ENCODE measurements at regions not wholly inside any gene's neighbourhood (a gene's known extent, or its start where the extent isn't known, plus 50 kb on each side); places are given as distances from the start of the nearest gene placed in this dataset.

DNA sequence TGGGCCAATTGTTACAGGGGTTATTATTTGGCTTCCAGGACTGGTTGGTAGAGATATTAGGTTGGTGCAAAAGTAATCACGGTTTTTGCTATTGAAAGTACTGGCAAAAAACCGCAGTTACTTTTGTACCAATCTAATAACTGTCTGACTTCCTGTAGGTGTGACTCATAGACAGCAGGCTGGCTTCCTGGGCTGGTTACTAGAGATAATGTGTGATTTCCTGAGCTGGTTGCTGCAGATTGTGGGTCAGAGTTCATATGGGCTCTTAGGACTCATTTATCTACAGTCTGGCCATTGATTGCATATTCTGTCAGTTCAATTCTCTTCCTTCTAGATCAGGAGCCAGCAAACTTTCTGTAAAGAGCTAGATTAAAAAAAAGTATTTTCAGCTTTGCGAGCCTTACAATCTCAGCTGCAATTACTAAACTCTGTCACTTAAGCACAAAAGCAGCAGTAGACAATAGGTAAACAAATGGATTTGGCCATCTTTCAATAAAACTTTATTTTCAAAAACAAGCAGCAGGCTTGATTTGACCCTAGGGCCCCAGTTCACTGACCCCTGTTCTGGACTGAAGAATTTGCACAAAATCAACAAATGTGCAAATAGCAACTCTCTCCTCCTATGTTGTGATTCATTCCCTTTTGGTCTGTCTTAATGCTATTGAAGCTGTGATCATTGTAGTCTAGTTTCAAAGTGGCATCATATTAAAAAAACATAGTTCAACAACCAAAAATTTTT, 50.8 kb upstream of the BOD1L1 start:
- Histone ChIP-seq H4K20me1 (ENCODE audit: control insufficient read depth, insufficient read depth, low read depth, low read length) (no peaks in the 10 kb centered on the region), H3F3A (ENCODE audit: control insufficient read depth, insufficient read depth) (no peaks in the 10 kb centered on the region), H3K79me2 (ENCODE audit: control insufficient read depth, low read length) (no peaks in the 10 kb centered on the region), H3K4me1 (ENCODE audit: control insufficient read depth, low read length) (no peaks in the 10 kb centered on the region), H3K9me3 (ENCODE audit: control insufficient read depth, insufficient read depth, low read length) (no peaks in the 10 kb centered on the region), H3K27ac (ENCODE audit: low read depth, low read length) (no peak overlapping the region), H3K4me2 (ENCODE audit: low read length) (no peak overlapping the region), H3K36me3 (ENCODE audit: control insufficient read depth, low read length) (no peaks in the 10 kb centered on the region), H3K27me3 (ENCODE audit: control insufficient read depth, low read length) (no peaks in the 10 kb centered on the region), H3K9me2 (replicated peaks; ENCODE audit: control insufficient read depth, low read length) (no peaks in the 10 kb centered on the region), H3K4me3 (ENCODE audit: low read length) (no peak overlapping the region)
- TF ChIP-seq, protein P1, sequence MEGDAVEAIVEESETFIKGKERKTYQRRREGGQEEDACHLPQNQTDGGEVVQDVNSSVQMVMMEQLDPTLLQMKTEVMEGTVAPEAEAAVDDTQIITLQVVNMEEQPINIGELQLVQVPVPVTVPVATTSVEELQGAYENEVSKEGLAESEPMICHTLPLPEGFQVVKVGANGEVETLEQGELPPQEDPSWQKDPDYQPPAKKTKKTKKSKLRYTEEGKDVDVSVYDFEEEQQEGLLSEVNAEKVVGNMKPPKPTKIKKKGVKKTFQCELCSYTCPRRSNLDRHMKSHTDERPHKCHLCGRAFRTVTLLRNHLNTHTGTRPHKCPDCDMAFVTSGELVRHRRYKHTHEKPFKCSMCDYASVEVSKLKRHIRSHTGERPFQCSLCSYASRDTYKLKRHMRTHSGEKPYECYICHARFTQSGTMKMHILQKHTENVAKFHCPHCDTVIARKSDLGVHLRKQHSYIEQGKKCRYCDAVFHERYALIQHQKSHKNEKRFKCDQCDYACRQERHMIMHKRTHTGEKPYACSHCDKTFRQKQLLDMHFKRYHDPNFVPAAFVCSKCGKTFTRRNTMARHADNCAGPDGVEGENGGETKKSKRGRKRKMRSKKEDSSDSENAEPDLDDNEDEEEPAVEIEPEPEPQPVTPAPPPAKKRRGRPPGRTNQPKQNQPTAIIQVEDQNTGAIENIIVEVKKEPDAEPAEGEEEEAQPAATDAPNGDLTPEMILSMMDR (IDR thresholded peaks at IDR 0.05; ENCODE audit: low read depth, low read length, poor library complexity, severe bottlenecking) = no peak
- no peak for TF ChIP-seq EZH2phosphoT487 (IDR thresholded peaks at IDR 0.05; ENCODE audit: borderline replicate concordance, low read length)

DNA sequence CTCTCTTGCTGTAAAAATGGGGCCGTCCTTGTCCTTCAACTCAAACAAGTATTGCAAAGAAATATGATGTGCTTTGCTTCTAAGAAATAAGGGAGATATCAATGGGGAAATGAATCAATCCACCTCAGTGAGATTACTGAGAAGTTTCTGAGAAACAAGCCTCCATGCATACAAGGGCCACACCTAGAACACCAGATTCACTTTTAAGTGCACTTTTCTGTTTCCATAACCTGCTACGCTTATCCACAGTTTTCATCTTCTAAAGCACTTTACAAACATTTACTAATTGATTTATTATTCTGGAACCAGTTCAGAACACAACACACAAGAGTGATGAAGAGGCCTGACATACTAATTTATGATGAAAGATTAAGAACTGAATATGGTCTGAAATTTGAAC, 54.0 kb upstream of the BOD1L1 start:
- no peaks in the 10 kb centered on the region for H3K36me3 ChIP-seq (ENCODE audit: control insufficient read depth, low read length)
- no peak overlapping the region for H3K4me3 ChIP-seq (ENCODE audit: low read length)
- H3K9me3 ChIP-seq (ENCODE audit: control insufficient read depth, insufficient read depth, low read length) = no peaks in the 10 kb centered on the region
- no peaks in the 10 kb centered on the region for H3K79me2 ChIP-seq (ENCODE audit: control insufficient read depth, low read length)
- TF ChIP-seq EZH2phosphoT487 (IDR thresholded peaks at IDR 0.05; ENCODE audit: borderline replicate concordance, low read length) = no peak
- TF ChIP-seq, protein P1 (IDR thresholded peaks at IDR 0.05; ENCODE audit: low read depth, low read length, poor library complexity, severe bottlenecking) = no peak
- H3K9me2 ChIP-seq (replicated peaks; ENCODE audit: control insufficient read depth, low read length) = no peaks in the 10 kb centered on the region
- no peaks in the 10 kb centered on the region for H3F3A ChIP-seq (ENCODE audit: control insufficient read depth, insufficient read depth)
- H3K4me2 ChIP-seq (ENCODE audit: low read length) = no peak overlapping the region
- no peaks in the 10 kb centered on the region for H4K20me1 ChIP-seq (ENCODE audit: control insufficient read depth, insufficient read depth, low read depth, low read length)
- H3K27ac ChIP-seq (ENCODE audit: low read depth, low read length) = no peak overlapping the region
- no peaks in the 10 kb centered on the region for H3K27me3 ChIP-seq (ENCODE audit: control insufficient read depth, low read length)
- no peaks in the 10 kb centered on the region for H3K4me1 ChIP-seq (ENCODE audit: control insufficient read depth, low read length)

DNA sequence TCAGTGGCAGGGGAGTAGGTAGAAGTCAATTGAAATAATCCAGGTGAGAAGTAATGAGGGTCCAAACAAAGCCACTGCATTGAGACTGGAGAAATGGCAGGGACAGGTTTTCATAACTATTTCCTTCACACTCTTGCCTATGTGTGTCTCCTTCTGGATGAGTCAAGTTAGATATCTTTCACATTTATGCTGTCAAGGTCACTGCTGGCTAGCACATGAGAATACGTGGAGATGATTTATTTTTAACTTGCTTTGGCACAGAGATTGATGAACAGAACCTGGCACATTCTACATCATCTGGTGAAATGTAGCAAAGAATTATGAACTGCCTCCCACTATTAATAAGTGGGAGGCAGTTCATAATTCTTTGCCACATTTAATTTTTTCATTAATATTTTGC, 66.7 kb upstream of the BOD1L1 start:
- no peaks in the 10 kb centered on the region for H3K27me3 ChIP-seq (ENCODE audit: control insufficient read depth, low read length)
- TF ChIP-seq, protein P1 (IDR thresholded peaks at IDR 0.05; ENCODE audit: low read depth, low read length, poor library complexity, severe bottlenecking) = no peak
- no peak for TF ChIP-seq EZH2phosphoT487 (IDR thresholded peaks at IDR 0.05; ENCODE audit: borderline replicate concordance, low read length)
- no peaks in the 10 kb centered on the region for H3K9me2 ChIP-seq (replicated peaks; ENCODE audit: control insufficient read depth, low read length)

More for the DNA sequence above, 66.7 kb upstream of the BOD1L1 start:
- no peaks in the 10 kb centered on the region for H3K4me1 ChIP-seq (ENCODE audit: control insufficient read depth, low read length)
- no peak overlapping the region for H3K27ac ChIP-seq (ENCODE audit: low read depth, low read length)
- H3K4me3 ChIP-seq (ENCODE audit: low read length) = no peak overlapping the region
- no peaks in the 10 kb centered on the region for H3K36me3 ChIP-seq (ENCODE audit: control insufficient read depth, low read length)
- no peaks in the 10 kb centered on the region for H3F3A ChIP-seq (ENCODE audit: control insufficient read depth, insufficient read depth)
- no peaks in the 10 kb centered on the region for H3K79me2 ChIP-seq (ENCODE audit: control insufficient read depth, low read length)
- H3K4me2 ChIP-seq (ENCODE audit: low read length) = no peak overlapping the region
- no peaks in the 10 kb centered on the region for H3K9me3 ChIP-seq (ENCODE audit: control insufficient read depth, insufficient read depth, low read length)
- H4K20me1 ChIP-seq (ENCODE audit: control insufficient read depth, insufficient read depth, low read depth, low read length) = no peaks in the 10 kb centered on the region

Data from DOHH2 (cell line).